IMR-90 (cell line): ENCODE measurements at regions not wholly inside any gene's neighbourhood (a gene's known extent, or its start where the extent isn't known, plus 50 kb on each side); places are given as distances from the start of the nearest gene placed in this dataset.

Experiments
- ATAC-seq: fragments of 200-7000 bp; cut with Tn5 transposase; 2 replicates; pipeline ENCODE4 v1.9.1; 2020; ENCODE audit warnings: low read depth, mild to moderate bottlenecking, moderate library complexity
- BruUV-seq: library from RNA; stranded (reverse); fragments of 400-500 nt; replicated peaks from 2 replicates; lab custom pipeline; 2021; lab: Mats Ljungman, UMichigan
- CTCF ChIA-PET: fragments of 300-600 bp; formaldehyde crosslinking; extraction: SDS; loops from one replicate; lab custom pipeline; 2021; ENCODE audit warnings: antibody characterized with exemption; lab: Yijun Ruan, JAX
- POLR2A ChIA-PET: fragments of 300-600 bp; sonication (Branson Sonifier 250); formaldehyde crosslinking; loops from one replicate; lab custom pipeline; 2022; ENCODE audit warnings: antibody characterized with exemption; ENCODE audit not compliant: unreplicated experiment; lab: Charles Lee
- DNase-seq: peaks from one replicate; pipeline ENCODE4 v3.0.0; 2013
- H2AFZ ChIP-seq: replicated peaks from 2 replicates; pipeline ENCODE3; 2013; ENCODE audit warnings: low read length, mild to moderate bottlenecking; ENCODE audit not compliant: poor library complexity
- H2AK5ac ChIP-seq: 2 replicates; pipeline ENCODE4 v1.6.1; 2013; ENCODE audit warnings: low read depth, low read length, inconsistent platforms
- H2AK9ac ChIP-seq: replicated peaks from 2 replicates; pipeline ENCODE3; 2013; ENCODE audit warnings: mild to moderate bottlenecking, low read depth, low read length, moderate library complexity; ENCODE audit not compliant: poor library complexity
- H2BK120ac ChIP-seq: 2 replicates; pipeline ENCODE4 v1.6.1; 2013; ENCODE audit warnings: low read depth, low read length, inconsistent platforms
- H2BK15ac ChIP-seq: 3 replicates; pipeline ENCODE4 v1.6.1; 2013; ENCODE audit warnings: low read depth, low read length, inconsistent platforms
- H2BK20ac ChIP-seq: 2 replicates; pipeline ENCODE4 v1.6.1; 2013; ENCODE audit warnings: low read depth, mild to moderate bottlenecking, inconsistent platforms, low read length, moderate library complexity
- H2BK5ac ChIP-seq: 2 replicates; pipeline ENCODE4 v1.6.1; 2013; ENCODE audit warnings: mild to moderate bottlenecking, low read depth, low read length, inconsistent platforms; ENCODE audit not compliant: poor library complexity, severe bottlenecking
- H3K14ac ChIP-seq: replicated peaks from 2 replicates; pipeline ENCODE4 v1.6.1; 2013; ENCODE audit warnings: low read depth, low read length, inconsistent platforms
- H3K18ac ChIP-seq: 2 replicates; pipeline ENCODE4 v1.6.1; 2013; ENCODE audit warnings: low read depth, low read length, control low read depth
- H3K23ac ChIP-seq: 2 replicates; pipeline ENCODE4 v1.6.1; 2013; ENCODE audit warnings: low read depth, low read length, inconsistent platforms
- H3K27ac ChIP-seq: 2 replicates; pipeline ENCODE4 v1.5.1; 2013; ENCODE audit warnings: mild to moderate bottlenecking, control low read depth, low read length; ENCODE audit not compliant: insufficient read depth
- H3K27me3 ChIP-seq: 2 replicates; pipeline ENCODE4 v1.6.1; 2013; ENCODE audit warnings: low read length; ENCODE audit not compliant: control insufficient read depth, insufficient read depth
- H3K36me3 ChIP-seq: 2 replicates; pipeline ENCODE4 v1.6.1; 2013; ENCODE audit warnings: low read length, mixed read lengths; ENCODE audit not compliant: control insufficient read depth, insufficient read depth
- H3K4ac ChIP-seq: 2 replicates; pipeline ENCODE4 v1.6.1; 2013; ENCODE audit warnings: low read depth, low read length, inconsistent platforms
- H3K4me1 ChIP-seq: 2 replicates; pipeline ENCODE4 v1.6.1; 2013; ENCODE audit warnings: low read length, mixed read lengths; ENCODE audit not compliant: control insufficient read depth, insufficient read depth
- H3K4me2 ChIP-seq: 2 replicates; pipeline ENCODE4 v1.6.1; 2013; ENCODE audit warnings: low read depth, mild to moderate bottlenecking, control low read depth, low read length, moderate library complexity
- H3K4me3 ChIP-seq: 2 replicates; pipeline ENCODE4 v1.5.1; 2013; ENCODE audit warnings: low read depth, mild to moderate bottlenecking, control low read depth, low read length, moderate library complexity; ENCODE audit not compliant: insufficient read depth
- H3K56ac ChIP-seq: 2 replicates; pipeline ENCODE4 v1.6.1; 2013; ENCODE audit warnings: low read length, inconsistent platforms; ENCODE audit not compliant: insufficient read depth; ENCODE audit errors: extremely low read depth
- H3K79me1 ChIP-seq, 2 experiments: 2 replicates each; pipeline ENCODE4 v1.6.1; 2013; ENCODE audit warnings: low read length in 2 of 2, inconsistent platforms in 1 of 2, low read depth in 1 of 2
- H3K9ac ChIP-seq: 2 replicates; pipeline ENCODE4 v1.6.1; 2013; ENCODE audit warnings: low read depth, low read length, control low read depth
- H3K9me1 ChIP-seq: 2 replicates; pipeline ENCODE4 v1.6.1; 2013; ENCODE audit warnings: low read length, inconsistent platforms; ENCODE audit not compliant: insufficient read depth
- H3K9me3 ChIP-seq: 2 replicates; pipeline ENCODE4 v1.6.1; 2013; ENCODE audit warnings: low read length; ENCODE audit not compliant: control insufficient read depth, insufficient read depth
- H4K20me1 ChIP-seq: 2 replicates; pipeline ENCODE4 v1.6.1; 2013; ENCODE audit warnings: low read length, inconsistent platforms; ENCODE audit not compliant: insufficient read depth
- H4K5ac ChIP-seq: 2 replicates; pipeline ENCODE4 v1.6.1; 2013; ENCODE audit warnings: mild to moderate bottlenecking, low read depth, low read length, control low read depth
- H4K8ac ChIP-seq, 2 experiments: 2 replicates each; pipeline ENCODE4 v1.6.1; 2013; ENCODE audit warnings: low read depth in 2 of 2, low read length in 2 of 2, control low read depth in 1 of 2, inconsistent platforms in 1 of 2
- H4K91ac ChIP-seq: 2 replicates; pipeline ENCODE4 v1.6.1; 2013; ENCODE audit warnings: low read depth, low read length, inconsistent platforms; ENCODE audit not compliant: insufficient read depth
- BHLHE40 ChIP-seq: fragments of 150-350 bp; IDR thresholded peaks from 2 replicates; pipeline ENCODE4 v1.6.1; 2016; ENCODE audit warnings: mild to moderate bottlenecking, low read depth, low read length
- CEBPB ChIP-seq: IDR thresholded peaks from 2 replicates; pipeline ENCODE4 v1.6.1; 2012; ENCODE audit warnings: low read depth, low read length, improper control_type of control experiment
- CHD1 ChIP-seq: IDR thresholded peaks from 2 replicates; pipeline ENCODE4 v1.6.1; 2012; ENCODE audit warnings: low read depth, low read length, improper control_type of control experiment
- CTCF ChIP-seq: conservative IDR thresholded peaks from 2 replicates; pipeline ENCODE4 v1.5.1; 2012; ENCODE audit warnings: mild to moderate bottlenecking, low read depth, low read length, improper control_type of control experiment
- ELK1 ChIP-seq: fragments of 150-350 bp; IDR thresholded peaks from 2 replicates; pipeline ENCODE4 v1.6.1; 2016; ENCODE audit warnings: low read depth, mild to moderate bottlenecking, low read length, moderate library complexity, borderline replicate concordance
- FOS ChIP-seq: fragments of 150-350 bp; IDR thresholded peaks from 2 replicates; pipeline ENCODE4 v1.6.1; 2016; ENCODE audit warnings: low read depth, low read length
- MAFK ChIP-seq: IDR thresholded peaks from 2 replicates; pipeline ENCODE4 v1.6.1; 2012; ENCODE audit warnings: low read depth, low read length, improper control_type of control experiment
- MAZ ChIP-seq: IDR thresholded peaks from 2 replicates; pipeline ENCODE4 v1.6.1; 2012; ENCODE audit warnings: low read depth, mild to moderate bottlenecking, low read length, improper control_type of control experiment, moderate library complexity, borderline replicate concordance
- MXI1 ChIP-seq: IDR thresholded peaks from 2 replicates; pipeline ENCODE4 v1.6.1; 2012; ENCODE audit warnings: low read depth, mild to moderate bottlenecking, low read length, moderate library complexity, borderline replicate concordance
- NFE2L2 ChIP-seq: fragments of 150-350 bp; IDR thresholded peaks from 2 replicates; pipeline ENCODE4 v1.6.1; 2016; ENCODE audit warnings: low read depth, mild to moderate bottlenecking, low read length
- POLR2A ChIP-seq: IDR thresholded peaks from 2 replicates; pipeline ENCODE4 v1.6.1; 2012; ENCODE audit warnings: mild to moderate bottlenecking, low read depth, low read length
- RAD21 ChIP-seq: IDR thresholded peaks from 2 replicates; pipeline ENCODE4 v1.6.1; 2012; ENCODE audit warnings: low read length, improper control_type of control experiment
- RCOR1 ChIP-seq: IDR thresholded peaks from 2 replicates; pipeline ENCODE4 v1.6.1; 2012; ENCODE audit warnings: mild to moderate bottlenecking, low read length, improper control_type of control experiment; ENCODE audit not compliant: insufficient replicate concordance
- RFX5 ChIP-seq: IDR thresholded peaks from 2 replicates; pipeline ENCODE4 v1.8.0; 2012; ENCODE audit warnings: low read depth, mild to moderate bottlenecking, low read length, moderate library complexity
- SMC3 ChIP-seq: fragments of 150-350 bp; IDR thresholded peaks from 2 replicates; pipeline ENCODE4 v1.6.1; 2016; ENCODE audit warnings: low read depth, mild to moderate bottlenecking, antibody characterized with exemption, low read length, moderate library complexity
- USF2 ChIP-seq: fragments of 150-350 bp; IDR thresholded peaks from 2 replicates; pipeline ENCODE4 v1.6.1; 2017; ENCODE audit warnings: mild to moderate bottlenecking, antibody characterized with exemption, low read length, low read depth
- WGBS, 2 experiments: methylation state at CpG; one replicate each; pipeline versions ENCODE4 v1.1.5 to v1.1.7; 2013; ENCODE audit warnings: missing lambda C conversion rate in 2 of 2; ENCODE audit not compliant: insufficient read length in 1 of 2; ENCODE audit errors: extremely low coverage in 2 of 2; 5-methylcytosine and 5-hydroxymethylcytosine counted together
- dilution Hi-C: fragments of 300-500 bp; cut with HindIII; formaldehyde crosslinking; loops from one replicate; pipeline ENCODE4 v1.14.3; 2018; ENCODE audit warnings: low sequenced_read_pairs; ENCODE audit not compliant: unreplicated experiment
- in situ Hi-C: fragments of 300-500 bp; cut with MboI; formaldehyde crosslinking; loops from 3 replicates; pipeline ENCODE4 v1.14.3; 2019; ENCODE audit warnings: low sequenced_read_pairs, inconsistent platforms, mixed read lengths
- intact Hi-C: fragments of 100-400 bp; cut with micrococcal nuclease; formaldehyde crosslinking; loops from 2 replicates; pipeline ENCODE4 v1.10.0; 2022

GRCh38 chr14:49449749-49450148 is 136.4 kb downstream of the RPS29 start:
- H3K18ac ChIP-seq: no peak overlapping the region
- H3K27ac ChIP-seq: no peak overlapping the region
- WGBS, 2 experiments: no CpG with 5 or more reads among the region's 2 CpGs
- H2AFZ ChIP-seq: no peak overlapping the region
- no peak overlapping the region for H2BK20ac ChIP-seq
- TF ChIP-seq SMC3 (no peak), MAZ (no peak), FOS (no peak), CTCF (no peak), CHD1 (no peak), BHLHE40 (no peak), MAFK (no peak), CEBPB (no peak), RFX5 (no peak), RCOR1 (no peak), NFE2L2 (no peak), POLR2A (no peak), RAD21 (no peak), MXI1 (no peak), ELK1 (no peak), USF2 (no peak)
- H3K9me1 ChIP-seq: no peaks in the 10 kb centered on the region
- no peaks in the 10 kb centered on the region for H3K4me1 ChIP-seq
- peaks cover 3% of the 10 kb centered on the region; the same call in 1 of the 2 replicates for H3K9me3 ChIP-seq
- H3K23ac ChIP-seq: no peak overlapping the region
- H4K91ac ChIP-seq: no peak overlapping the region
- intact Hi-C loops: no loop called here
- H3K4ac ChIP-seq: no peak overlapping the region
- H3K56ac ChIP-seq: no peak overlapping the region
- no peak overlapping the region for H2BK120ac ChIP-seq
- no peak overlapping the region for H2AK5ac ChIP-seq
- H2BK5ac ChIP-seq: no peak overlapping the region
- no peak overlapping the region for H4K5ac ChIP-seq
- no peaks in the 10 kb centered on the region for H3K36me3 ChIP-seq
- dilution Hi-C loops: no loop called here
- in situ Hi-C loops: loop anchor here (25.0 kb wide), 1 partner anchor 313 kb away; the partner anchor contains the start of gene KLHDC2
- no peaks in the 10 kb centered on the region for H3K79me1 ChIP-seq
- H3K27me3 ChIP-seq: no peaks in the 10 kb centered on the region
- H2AK9ac ChIP-seq: no peak overlapping the region
- DNase-seq (no peak), ATAC-seq (no peak)
- no peak overlapping the region for H3K14ac ChIP-seq
- H4K20me1 ChIP-seq: no peaks in the 10 kb centered on the region
- no peak overlapping the region for H3K4me3 ChIP-seq
- H3K4me2 ChIP-seq: no peak overlapping the region
- POLR2A ChIA-PET: no interaction called here
- BruUV-seq: no TSS peak
- no peak overlapping the region for H4K8ac ChIP-seq
- no peak overlapping the region for H3K9ac ChIP-seq
- no peak overlapping the region for H2BK15ac ChIP-seq
- CTCF ChIA-PET: no interaction called here
